Psoas muscle (tissue), 7 donors: ENCODE measurements at regions not wholly inside any gene's neighbourhood (a gene's known extent, or its start where the extent isn't known, plus 50 kb on each side); places are given as distances from the start of the nearest gene placed in this dataset.

ENCODE experiments used
- ATAC-seq, 4 donors: fragments of 200-7000 bp; cut with Tn5 transposase; one replicate each; pipeline ENCODE4 v1.9.1; 2020; ENCODE audit warnings: moderate library complexity in 3 of 4, mild to moderate bottlenecking in 2 of 4
- DNase-seq, 2 donors: peaks; one replicate each; pipeline ENCODE4 v3.0.0-alpha.2; 2020
- H3K27ac ChIP-seq: fragments of 200-600 bp; one replicate; pipeline ENCODE4 v1.8.0; 2022
- H3K27me3 ChIP-seq, 3 donors: fragments of 200-600 bp in 1 of 3; one replicate each; pipeline versions ENCODE4 v1.6.1 to v1.8.0; 2013 to 2022; ENCODE audit warnings: low read length in 2 of 3, mild to moderate bottlenecking in 2 of 3, moderate library complexity in 1 of 3; ENCODE audit not compliant: insufficient read depth in 3 of 3
- H3K36me3 ChIP-seq, 2 donors: fragments of 200-600 bp in 1 of 2; one replicate each; pipeline versions ENCODE4 v1.6.1 to v1.8.0; 2013 to 2022; ENCODE audit warnings: low read depth in 1 of 2, mild to moderate bottlenecking in 1 of 2, moderate library complexity in 1 of 2; ENCODE audit not compliant: insufficient read depth in 1 of 2
- H3K4me1 ChIP-seq: fragments of 200-600 bp; one replicate; pipeline ENCODE4 v1.8.0; 2022
- H3K4me3 ChIP-seq: fragments of 200-600 bp; one replicate; pipeline ENCODE4 v1.8.0; 2022; ENCODE audit warnings: mild to moderate bottlenecking
- H3K9me3 ChIP-seq: fragments of 200-600 bp; one replicate; pipeline ENCODE4 v1.8.0; 2022
- CTCF ChIP-seq: fragments of 200-600 bp; IDR thresholded peaks from one replicate; pipeline ENCODE4 v1.8.0; 2022; ENCODE audit warnings: antibody characterized with exemption
- WGBS, 3 donors: extraction: QIAGEN DNeasy Blood & Tissue Kit; methylation state at CpG; one replicate each; pipeline versions ENCODE4 v1.1.6 to v1.1.7; 2013; 5-methylcytosine and 5-hydroxymethylcytosine counted together
- intact Hi-C, 2 donors: fragments of 100-400 bp; cut with DNase I; formaldehyde crosslinking; loops; one replicate each; pipeline versions ENCODE4 v1.11.0 to v1.14.2; 2022
- donor health status: healthy with polysubstance abuse.
- donor health status: DM: no; HTN: no; CAD: no; lungs with moderate emphysema.
- donor health status: Bipolar disorder and iron deficiency.
- donor health status: healthy.
- donor health status: DM: yes; HTN: yes; CAD: no.
- donor health status: DM: no; HTN: no; CAD: no.
- donor health status: DM: yes; HTN: yes; CAD: no.

DNA sequence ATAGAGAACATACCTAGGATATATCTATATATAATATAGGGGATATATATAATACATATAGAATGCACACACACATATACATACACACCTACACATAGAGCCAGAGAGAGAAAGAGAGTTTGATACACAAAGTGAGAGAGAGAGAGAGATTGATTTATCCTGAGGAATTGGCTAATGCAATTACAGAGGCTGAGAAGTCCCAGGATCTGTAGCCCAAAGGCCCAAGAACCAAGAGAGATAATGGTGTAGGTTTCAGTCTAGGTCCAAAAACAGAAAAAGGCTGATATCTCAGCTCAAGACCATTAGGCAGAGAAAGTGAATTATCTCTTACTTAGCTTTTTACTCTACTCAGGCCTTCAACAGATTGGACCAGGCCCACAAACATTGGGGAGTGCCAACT is 715.0 kb upstream of the LCORL start:
- Histone ChIP-seq H3K4me3 (no peak overlapping the region), H3K27ac (no peak overlapping the region), H3K36me3 (no peaks in the 10 kb centered on the region), H3K9me3 (no peaks in the 10 kb centered on the region), H3K27me3 (no peaks in the 10 kb centered on the region), H3K4me1 (no peaks in the 10 kb centered on the region)
- ATAC-seq, result no peak
- DNase-seq, result no peak
- intact Hi-C loops, result no loop called here
- no peak for TF ChIP-seq CTCF

GRCh38 chr4:18735740-18736268 is 714.2 kb upstream of the LCORL start:
- no peak for DNase-seq
- no peaks in the 10 kb centered on the region for H3K4me1 ChIP-seq
- ATAC-seq, result no peak
- no peaks in the 10 kb centered on the region for H3K9me3 ChIP-seq
- H3K36me3 ChIP-seq, result no peaks in the 10 kb centered on the region
- no peak for TF ChIP-seq CTCF
- 36 to 70% (median 69%) methylated on average over 3 of the region's 3 CpGs for WGBS, 3 donors
- no peak overlapping the region for H3K4me3 ChIP-seq
- H3K27ac ChIP-seq, result no peak overlapping the region
- H3K27me3 ChIP-seq, result no peaks in the 10 kb centered on the region
- intact Hi-C loops, result no loop called here

DNA sequence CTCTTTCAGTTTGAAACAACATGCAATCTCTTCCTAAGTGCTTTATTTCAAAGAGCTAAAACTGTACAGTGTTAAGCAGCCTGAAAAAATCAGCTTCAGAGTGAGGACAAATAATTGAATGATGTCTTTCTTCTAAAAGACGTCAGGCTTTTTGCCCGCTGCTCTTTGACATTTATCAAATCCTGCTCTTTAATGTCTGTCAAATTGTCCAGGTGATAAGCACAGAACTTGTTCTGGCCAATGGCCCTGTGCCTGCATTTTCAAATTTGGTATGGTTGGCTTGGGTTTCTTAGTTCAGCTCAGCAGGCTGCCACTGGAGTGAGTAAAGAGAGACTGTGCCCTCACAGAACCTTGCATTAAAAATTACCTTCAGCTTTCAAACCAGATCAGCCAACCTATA is 712.9 kb upstream of the LCORL start:
- intact Hi-C loops, result no loop called here
- ATAC-seq, result no peak
- TF ChIP-seq CTCF, result no peak
- Histone ChIP-seq H3K4me3 (no peak overlapping the region), H3K36me3 (no peaks in the 10 kb centered on the region), H3K9me3 (no peaks in the 10 kb centered on the region), H3K27ac (no peak overlapping the region), H3K27me3 (no peaks in the 10 kb centered on the region), H3K4me1 (no peaks in the 10 kb centered on the region)
- no peak for DNase-seq
- 7 to 25% (median 14%) methylated on average over 2 of the region's 2 CpGs for WGBS, 3 donors

GRCh38 chr4:18733961-18734360 is 712.4 kb upstream of the LCORL start:
- Histone ChIP-seq H3K36me3 (no peaks in the 10 kb centered on the region), H3K27me3 (no peaks in the 10 kb centered on the region), H3K4me1 (no peaks in the 10 kb centered on the region), H3K4me3 (no peak overlapping the region), H3K9me3 (no peaks in the 10 kb centered on the region), H3K27ac (no peak overlapping the region)
- 4 to 6% (median 4%) methylated on average over 2 of the region's 2 CpGs for WGBS, 3 donors
- no peak for ATAC-seq
- DNase-seq, result no peak
- TF ChIP-seq CTCF, result no peak
- intact Hi-C loops, result no loop called here

DNA sequence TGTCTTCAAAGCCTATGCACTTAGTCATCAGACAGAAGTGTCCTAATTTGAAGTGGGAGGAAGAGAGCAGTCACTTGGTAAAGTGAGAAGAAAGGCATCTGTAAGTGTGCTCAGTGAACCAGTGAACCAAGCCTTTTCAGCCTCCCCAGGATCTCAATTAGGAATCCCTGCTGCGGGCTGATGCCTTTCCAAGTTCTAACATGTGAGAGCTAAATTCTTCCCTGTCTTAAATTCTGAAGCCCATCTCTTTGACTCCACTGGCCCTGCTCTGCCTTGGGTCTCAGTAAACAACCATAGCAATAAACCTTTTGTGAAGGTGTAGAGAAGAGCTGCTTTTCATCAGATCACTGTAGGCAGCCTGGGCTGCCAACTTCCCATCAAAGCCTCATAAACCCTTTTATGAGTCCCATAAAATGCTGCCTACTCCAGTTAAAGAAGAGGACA is 701.2 kb upstream of the LCORL start:
- no peaks in the 10 kb centered on the region for H3K4me1 ChIP-seq
- no peak for DNase-seq
- no peak overlapping the region for H3K4me3 ChIP-seq
- no peak overlapping the region for H3K27ac ChIP-seq
- no peak for TF ChIP-seq CTCF
- H3K9me3 ChIP-seq, result no peaks in the 10 kb centered on the region
- intact Hi-C loops, result no loop called here
- H3K27me3 ChIP-seq, result no peaks in the 10 kb centered on the region
- 4 to 10% (median 6%) methylated on average over 1 of the region's 1 CpG for WGBS, 3 donors
- ATAC-seq, result no peak
- no peaks in the 10 kb centered on the region for H3K36me3 ChIP-seq
